A549 (cell line): ENCODE measurements at regions not wholly inside any gene's neighbourhood (a gene's known extent, or its start where the extent isn't known, plus 50 kb on each side); places are given as distances from the start of the nearest gene placed in this dataset.

Source experiments
- EP300 ChIP-seq, 2 experiments: fragments of >200 bp; sonication (Bioruptor Twin); formaldehyde crosslinking; IDR thresholded peaks; 2 replicates in 1 of 2; 3 replicates in 1 of 2; pipeline ENCODE4 v1.6.1; 2016 to 2017
- JUNB ChIP-seq: fragments of >200 bp; sonication (Bioruptor Twin); formaldehyde crosslinking; IDR thresholded peaks from 2 replicates; pipeline ENCODE4 v1.6.1; 2016
- MAZ ChIP-seq: fragments of 150-350 bp; IDR thresholded peaks from 2 replicates; pipeline ENCODE4 v1.6.1; 2014; ENCODE audit warnings: antibody characterized with exemption, low read depth, low read length, borderline replicate concordance
- POLR2A ChIP-seq: IDR thresholded peaks from 2 replicates; pipeline ENCODE4 v1.6.1; 2012; ENCODE audit warnings: mild to moderate bottlenecking, low read length
- RCOR1 ChIP-seq: fragments of 150-350 bp; IDR thresholded peaks from 2 replicates; pipeline ENCODE4 v1.6.1; 2014; ENCODE audit warnings: antibody characterized with exemption, low read length, low read depth
- TF ChIP-seq, protein P1 (sequence below): fragments of 450-650 bp; IDR thresholded peaks from 2 replicates; pipeline ENCODE4 v1.6.1; 2014; ENCODE audit warnings: antibody characterized with exemption
- TF ChIP-seq, protein P2 (sequence below): fragments of >200 bp; sonication (Bioruptor Twin); formaldehyde crosslinking; IDR thresholded peaks from 3 replicates; pipeline ENCODE4 v1.5.1; 2016

- TF ChIP-seq, protein P1, sequence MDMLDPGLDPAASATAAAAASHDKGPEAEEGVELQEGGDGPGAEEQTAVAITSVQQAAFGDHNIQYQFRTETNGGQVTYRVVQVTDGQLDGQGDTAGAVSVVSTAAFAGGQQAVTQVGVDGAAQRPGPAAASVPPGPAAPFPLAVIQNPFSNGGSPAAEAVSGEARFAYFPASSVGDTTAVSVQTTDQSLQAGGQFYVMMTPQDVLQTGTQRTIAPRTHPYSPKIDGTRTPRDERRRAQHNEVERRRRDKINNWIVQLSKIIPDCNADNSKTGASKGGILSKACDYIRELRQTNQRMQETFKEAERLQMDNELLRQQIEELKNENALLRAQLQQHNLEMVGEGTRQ, result no peak
- TF ChIP-seq RCOR1 (no peak), EP300 (IDR thresholded peaks at IDR 0.05) (no peak), JUNB (no peak), MAZ (no peak), POLR2A (no peak)
- TF ChIP-seq, protein P2, sequence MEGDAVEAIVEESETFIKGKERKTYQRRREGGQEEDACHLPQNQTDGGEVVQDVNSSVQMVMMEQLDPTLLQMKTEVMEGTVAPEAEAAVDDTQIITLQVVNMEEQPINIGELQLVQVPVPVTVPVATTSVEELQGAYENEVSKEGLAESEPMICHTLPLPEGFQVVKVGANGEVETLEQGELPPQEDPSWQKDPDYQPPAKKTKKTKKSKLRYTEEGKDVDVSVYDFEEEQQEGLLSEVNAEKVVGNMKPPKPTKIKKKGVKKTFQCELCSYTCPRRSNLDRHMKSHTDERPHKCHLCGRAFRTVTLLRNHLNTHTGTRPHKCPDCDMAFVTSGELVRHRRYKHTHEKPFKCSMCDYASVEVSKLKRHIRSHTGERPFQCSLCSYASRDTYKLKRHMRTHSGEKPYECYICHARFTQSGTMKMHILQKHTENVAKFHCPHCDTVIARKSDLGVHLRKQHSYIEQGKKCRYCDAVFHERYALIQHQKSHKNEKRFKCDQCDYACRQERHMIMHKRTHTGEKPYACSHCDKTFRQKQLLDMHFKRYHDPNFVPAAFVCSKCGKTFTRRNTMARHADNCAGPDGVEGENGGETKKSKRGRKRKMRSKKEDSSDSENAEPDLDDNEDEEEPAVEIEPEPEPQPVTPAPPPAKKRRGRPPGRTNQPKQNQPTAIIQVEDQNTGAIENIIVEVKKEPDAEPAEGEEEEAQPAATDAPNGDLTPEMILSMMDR, result no peak
Measured at GRCh38 chr7:11946794-11947193, 114.8 kb upstream of the THSD7A start.
